ENCODE measurements at regions not wholly inside any gene's neighbourhood (a gene's known extent, or its start where the extent isn't known, plus 50 kb on each side); places are given as distances from the start of the nearest gene placed in this dataset.
"Not testable (repeated sequence)": the region's sequence is repeated elsewhere in the genome, so short reads cannot be mapped to it uniquely, and the experiment has no call there.

DNA sequence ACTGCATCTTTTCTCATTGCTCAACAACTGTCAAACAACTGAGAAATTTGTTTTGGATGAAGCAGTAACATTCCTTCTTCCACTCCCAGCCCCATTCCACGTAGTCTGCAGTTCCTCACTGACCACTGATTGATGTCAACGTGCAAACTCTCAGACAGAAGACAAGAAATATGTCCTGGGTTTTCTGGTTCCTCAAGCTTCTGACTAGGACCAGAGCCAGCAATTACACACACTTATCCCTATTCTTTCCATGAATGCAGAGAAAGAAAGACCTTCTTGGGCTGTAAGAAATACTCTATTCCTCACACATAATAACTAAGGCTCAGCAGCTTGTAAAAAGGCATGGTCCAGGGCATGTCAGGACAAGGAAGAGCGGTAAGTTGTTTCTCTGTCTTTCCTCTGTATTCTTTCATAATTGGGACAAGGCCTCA lies 790.1 kb upstream of the SLC35B3 start:
- no peak for DNase-seq

DNA sequence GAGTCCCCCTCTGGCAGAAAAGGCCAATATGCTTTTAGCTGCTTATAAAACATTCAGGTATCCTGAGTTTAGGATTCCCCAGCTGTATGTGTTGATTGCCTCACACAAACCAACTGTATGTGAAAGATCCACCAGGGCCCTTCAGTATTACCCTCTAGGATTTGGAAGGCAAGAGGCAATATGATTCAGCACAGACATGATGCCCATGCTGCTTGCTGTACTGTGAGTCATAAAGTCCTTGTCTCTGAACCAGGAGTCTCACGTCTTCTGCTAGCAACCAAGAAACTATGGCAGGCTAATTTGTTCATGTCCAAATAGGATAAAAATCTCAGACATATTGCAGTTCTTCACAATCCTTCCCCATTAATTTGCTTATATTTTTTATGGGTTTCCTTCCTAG lies 789.2 kb upstream of the SLC35B3 start:
- no peak for DNase-seq

DNA sequence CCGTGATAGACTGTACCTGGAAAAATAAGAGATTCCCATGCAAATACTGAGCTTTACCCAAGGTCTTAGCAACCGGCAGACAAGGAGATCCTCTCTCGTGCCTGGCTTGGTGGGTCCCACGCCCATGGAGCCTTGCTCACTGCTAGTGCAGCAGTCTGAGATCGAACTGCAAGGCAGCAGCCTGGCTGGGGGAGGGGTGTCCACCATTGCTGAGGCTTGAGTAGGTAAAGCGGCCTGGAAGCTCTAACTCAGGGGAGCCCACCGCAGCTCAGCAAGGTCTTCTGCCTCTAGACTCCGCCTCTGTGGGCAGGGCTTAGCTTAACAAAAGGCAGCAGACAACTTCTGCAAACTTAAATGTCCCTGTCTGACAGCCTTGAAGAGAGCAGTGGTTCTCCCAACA lies 778.4 kb upstream of the SLC35B3 start:
- not testable (repeated sequence) for DNase-seq

DNA sequence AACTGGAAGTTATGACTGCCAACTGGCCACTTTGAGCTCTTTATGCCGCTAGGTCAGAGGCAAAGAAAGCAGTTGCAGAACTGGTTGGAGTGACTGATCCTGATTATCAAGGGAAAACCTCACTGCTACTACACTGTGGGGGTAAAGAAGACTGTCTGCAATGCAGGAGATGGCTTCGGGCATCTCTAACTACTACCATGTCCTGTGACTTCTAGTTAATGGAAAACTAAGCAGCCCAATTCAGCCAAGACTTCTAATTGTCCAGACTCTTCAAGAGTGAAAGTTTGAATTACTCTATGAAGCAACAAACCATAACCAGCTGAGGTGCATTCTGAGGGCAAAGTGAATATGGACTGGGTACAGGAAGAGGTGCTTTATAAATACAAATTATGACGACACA lies 773.6 kb upstream of the SLC35B3 start:
- no peak for DNase-seq

DNA sequence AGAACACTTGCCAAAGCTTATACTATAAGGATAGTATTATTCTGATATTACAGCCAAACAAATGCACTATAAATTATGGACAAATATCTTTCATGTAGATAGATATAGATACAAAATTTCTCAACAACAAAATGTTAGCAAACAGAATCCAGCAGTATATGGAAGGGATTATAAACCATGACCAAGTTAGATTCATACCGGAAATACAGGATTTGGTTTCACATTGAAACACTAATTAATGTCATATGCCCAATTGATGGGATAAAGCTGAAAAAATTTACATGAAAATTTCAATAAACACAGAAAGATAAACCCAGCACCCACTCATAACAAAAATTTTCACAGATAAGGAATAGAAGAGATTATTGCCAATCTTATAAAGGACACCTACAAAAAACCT lies 770.3 kb upstream of the SLC35B3 start:
- DNase-seq: no peak

DNA sequence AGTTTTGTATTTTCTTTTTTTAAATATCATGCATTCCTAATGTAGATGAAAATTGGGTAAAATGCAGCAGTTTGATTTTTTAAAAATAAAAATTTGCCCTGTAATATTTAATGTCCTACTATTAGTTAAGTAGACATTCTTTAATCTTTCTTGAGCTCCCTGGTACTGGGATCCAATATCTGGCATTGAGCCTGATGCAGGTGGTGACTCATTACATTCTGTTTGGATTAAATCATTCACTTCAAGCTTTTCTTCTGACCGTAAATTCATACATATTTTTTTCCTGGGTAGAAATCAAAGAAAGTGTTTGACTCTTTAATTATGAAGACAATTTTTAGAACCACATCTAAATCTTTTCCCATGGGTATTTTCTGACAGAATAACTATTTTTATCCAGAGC lies 768.8 kb upstream of the SLC35B3 start:
- DNase-seq: no peak

DNA sequence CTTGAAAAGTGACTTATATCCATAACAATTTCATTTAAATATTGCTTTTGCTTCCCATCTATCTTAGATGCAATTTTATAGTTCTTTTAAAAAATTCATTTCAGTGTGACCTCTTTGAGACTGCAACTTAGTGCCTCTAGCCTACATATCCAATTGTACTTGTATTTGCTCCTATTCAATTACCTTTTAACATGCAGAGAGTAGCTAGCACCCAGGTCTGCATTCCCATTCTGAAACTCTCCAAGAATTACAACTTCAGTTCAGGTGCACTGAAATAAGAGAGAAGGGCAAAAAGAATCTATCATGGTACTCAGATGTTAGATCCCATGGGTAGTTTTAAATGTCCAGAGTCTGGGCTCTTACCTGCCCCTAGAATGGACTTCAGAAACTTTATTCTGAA lies 765.4 kb upstream of the SLC35B3 start:
- no peak for DNase-seq

DNA sequence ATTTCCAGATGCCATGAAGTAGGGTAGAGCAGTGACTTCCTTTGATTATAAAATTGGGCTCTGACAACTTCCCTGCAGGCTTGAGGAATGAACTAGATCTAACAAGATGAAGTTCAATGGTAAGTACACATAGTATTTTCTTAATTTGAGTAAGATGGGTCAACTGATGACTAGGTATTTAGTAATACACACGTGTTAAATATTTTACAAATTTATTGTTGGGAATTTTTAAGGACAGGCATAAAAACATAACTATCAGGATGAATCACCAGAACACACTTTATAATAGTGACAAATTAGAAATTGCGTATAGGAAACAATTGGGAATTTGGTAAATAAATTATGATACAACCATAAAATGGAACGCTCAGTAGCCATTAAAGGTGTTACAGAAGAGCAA lies 762.4 kb upstream of the SLC35B3 start:
- DNase-seq: no peak

DNA sequence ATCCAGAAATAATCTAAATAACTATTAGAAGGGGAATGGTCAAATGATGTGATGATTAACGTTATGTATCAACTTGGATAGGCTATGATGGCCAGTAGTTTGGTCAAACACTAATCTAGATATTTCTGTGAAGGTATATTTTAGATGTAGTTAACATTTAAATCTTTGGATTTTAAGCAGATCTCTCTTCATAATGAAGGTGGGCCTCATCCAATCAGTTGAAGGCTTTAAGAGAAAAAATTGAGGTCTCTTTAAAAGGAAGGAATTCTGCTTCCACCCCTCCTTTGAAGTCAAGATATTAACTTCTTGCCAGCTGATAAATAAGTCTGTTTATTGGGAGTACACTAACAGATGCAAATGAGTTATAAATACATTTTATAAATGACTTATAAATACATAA lies 760.0 kb upstream of the SLC35B3 start:
- no peak for DNase-seq

DNA sequence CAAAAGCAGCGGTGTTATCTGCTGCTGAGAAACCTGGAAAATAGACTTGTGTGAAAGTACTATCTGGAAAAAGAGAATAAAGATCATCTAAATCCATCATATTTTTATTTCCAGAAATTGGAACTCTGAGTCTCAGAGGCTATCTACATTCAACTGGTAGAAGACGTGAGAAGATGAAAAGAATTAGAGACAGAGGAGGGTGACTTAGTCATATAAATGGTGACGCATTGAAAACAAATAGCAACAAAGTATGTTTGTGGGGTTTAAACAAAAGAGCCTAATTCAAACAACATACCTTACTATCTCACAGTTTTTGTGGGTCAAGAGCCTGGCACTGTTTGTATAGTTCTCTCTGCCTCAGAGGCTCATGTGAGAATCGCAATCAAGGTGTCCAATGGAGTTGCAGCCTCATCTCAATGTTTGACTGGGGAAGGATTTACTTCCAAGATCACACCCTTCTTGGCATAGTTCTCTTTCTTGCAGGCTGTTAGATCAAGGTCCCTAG lies 757.1 kb upstream of the SLC35B3 start:
- DNase-seq: no peak

DNA sequence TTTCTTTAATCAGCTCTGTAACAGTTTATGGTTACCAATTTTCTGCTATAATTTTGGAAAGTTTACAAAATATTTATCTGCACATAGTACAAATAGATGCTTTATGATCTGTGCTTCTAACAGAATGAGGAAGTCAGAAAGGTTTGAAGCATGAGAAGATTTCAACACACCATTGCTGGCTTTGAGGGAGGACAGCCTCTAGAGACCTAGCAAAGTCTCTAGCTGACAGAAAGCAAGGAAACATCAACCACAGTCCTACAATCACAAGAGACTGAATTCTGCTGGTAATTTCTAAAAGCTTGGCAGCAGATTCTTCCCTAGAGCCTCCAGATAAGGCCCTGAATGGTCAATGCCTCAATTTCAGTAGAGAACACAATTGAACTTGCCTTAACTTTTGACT lies 750.8 kb upstream of the SLC35B3 start:
- DNase-seq: no peak

DNA sequence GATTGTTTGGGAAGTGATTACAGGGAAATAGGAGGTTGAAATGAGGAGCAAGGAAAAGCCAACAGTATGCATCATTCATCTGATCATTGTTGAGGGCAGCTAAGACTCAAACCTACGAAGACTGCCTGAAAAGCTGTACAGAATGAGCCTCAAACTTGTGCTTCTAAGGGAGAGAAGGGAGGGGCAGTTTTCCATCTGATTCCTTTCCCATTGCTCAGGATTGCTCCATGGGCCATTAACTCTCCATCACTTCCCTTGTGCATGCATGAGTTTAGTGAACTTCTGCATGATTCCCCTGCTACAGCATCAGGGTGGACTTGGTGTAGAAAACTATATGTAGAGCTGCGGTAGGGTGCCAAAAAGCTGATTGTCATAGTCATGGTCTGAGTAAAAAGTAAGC lies 742.7 kb upstream of the SLC35B3 start:
- DNase-seq: no peak

DNA sequence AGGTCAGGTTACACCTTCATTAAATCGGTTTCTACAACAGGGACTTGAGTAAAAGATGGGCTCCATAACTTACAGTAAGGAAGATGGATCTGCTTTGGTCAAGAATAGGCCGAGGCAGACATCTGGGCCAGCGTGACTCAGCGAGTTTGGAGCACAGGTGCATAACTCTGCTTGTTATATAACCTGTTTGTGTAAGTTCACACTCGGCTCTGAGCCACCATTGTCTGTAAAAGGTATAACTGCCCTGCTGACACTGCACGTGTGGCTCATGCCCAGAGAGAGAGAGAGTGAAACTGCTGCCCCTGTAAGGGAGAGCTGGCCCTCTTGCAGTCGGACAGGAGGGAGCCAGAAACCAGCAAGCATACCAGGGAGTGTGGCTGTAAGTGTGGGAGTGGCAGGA lies 737.9 kb upstream of the SLC35B3 start:
- DNase-seq: no peak

DNA sequence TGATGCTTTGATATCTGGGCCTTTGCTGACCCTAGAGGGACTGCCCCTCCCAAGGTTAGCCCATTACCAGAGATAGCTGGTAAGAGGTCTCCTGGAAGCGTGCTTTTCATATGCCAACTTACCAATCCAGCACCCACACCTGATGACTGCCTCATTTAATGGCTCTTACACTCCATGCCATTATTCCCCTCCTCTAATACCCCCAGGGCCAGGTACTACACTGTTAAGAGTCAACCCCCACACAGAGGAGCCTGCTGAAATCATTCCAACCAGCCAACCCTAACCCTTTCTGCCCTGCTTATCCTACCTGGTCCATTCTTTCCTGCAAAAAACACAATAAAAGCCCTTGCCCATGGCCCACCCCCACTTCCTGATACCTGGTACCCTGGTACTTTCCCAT lies 736.8 kb upstream of the SLC35B3 start:
- DNase-seq: no peak

DNA sequence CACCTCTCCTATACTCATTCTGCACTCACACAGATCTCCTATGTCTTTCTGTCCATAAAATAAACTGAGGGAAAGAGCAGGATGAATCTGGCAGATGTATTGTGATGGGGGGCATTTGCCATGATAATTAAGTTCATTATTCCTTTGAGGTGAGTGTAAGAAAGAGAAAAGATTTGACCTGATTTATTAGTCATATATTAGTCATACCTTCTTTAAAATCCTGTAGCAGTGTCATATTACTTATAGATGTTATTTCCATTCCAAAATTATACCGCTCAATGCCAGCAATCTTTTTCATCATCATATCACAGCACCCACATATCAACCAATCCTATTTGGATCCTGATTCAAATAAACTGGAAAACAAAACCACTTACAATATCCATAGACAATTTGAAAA lies 733.3 kb upstream of the SLC35B3 start:
- no peak for DNase-seq

DNA sequence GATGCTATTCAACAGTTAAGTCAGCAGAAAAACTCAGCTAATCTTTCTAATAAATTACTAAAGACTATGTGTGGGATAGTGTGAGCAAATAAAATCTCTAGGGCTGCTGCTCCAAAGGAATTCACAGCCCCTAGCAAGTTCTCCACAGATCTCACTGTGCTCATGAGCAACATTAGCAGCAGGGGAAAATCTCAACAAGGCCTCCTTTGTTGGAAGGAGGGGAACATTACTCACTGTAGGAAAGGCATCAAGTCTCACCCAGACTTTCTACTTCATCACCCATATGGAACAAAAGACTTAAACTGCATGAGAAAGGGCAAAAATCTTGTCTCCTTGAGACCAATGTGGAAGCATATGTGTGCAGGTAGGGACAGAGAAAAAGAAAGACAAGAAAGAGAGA lies 726.4 kb upstream of the SLC35B3 start:
- DNase-seq: no peak

DNA sequence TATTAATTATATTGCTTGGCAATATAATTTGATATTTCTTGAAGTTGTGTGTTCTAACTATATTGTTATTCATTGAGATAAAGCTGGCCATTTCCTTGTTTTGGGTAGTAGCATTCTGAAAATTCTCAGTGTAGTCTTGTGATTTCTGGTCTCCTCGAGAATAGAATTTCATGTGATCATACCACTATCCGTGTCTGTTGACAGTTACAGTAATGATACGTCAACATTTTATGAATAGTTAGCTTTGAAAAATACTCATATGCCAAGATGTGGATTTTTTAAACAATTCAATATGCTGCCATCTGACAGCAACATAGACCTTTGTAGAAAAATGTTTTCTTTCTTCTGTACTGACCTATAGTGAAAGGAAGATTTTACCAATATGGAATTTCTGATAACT lies 723.7 kb upstream of the SLC35B3 start:
- no peak for DNase-seq

DNA sequence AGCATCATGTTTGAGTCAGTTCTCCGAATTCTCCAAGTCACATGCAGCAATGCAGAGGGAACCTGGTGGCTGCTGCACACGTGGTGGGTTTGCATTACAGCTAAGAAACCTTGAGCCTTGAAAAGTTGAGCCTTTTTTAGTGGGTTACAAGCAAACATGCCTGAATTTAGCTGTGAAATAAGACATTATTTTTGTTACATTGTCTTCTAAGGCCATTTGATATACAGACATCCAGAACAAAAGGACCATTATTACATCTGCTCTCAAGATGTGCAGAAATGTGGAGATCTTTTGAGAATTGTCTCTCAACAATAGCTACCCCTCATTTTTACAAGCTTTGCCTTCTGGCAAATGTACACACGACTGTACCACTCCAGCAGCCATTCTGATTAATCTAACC lies 720.5 kb upstream of the SLC35B3 start:
- DNase-seq: no peak

DNA sequence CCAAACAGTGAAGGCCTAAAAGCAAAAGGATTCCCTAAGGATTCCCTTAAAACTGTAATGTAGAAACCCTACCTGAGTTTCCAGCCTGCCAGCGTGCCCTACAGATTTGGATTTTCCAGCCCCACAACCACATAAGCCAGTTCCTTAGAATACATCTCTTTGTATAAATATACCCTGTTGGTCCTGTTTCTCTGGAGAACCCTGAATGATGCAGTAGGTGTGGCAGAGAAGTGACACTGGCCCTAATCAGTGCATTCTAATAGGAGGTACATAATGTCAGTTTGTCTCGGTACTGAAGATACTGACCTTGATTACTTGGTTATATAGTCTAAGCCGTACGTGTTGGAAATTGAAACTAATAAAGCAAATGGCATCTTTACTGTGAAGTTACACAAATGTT lies 707.8 kb upstream of the SLC35B3 start:
- DNase-seq: no peak

DNA sequence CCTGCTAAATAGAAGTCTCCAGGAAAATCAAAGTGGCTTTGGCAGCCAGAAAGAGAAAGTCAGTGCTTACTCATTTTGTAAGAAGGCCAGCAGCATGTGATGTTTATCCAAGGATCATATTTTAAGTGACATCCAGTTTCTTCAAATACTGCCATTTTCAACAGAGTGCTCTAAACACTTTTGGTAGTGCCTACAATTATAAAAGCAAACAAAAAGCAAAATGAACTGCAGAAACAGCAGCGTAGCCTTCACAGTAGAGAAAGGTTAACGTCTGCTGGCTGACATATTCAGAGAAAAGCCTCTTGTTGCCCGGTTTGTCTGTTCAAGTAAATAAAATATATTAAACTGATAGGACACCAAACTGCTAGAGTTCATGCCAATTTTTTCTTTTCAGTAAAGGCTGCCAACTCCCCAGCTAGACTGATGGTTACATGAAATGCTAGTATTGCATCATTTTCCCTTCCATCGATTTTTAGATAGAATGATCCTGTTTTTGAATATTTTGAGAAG lies 705.7 kb upstream of the SLC35B3 start:
- no peak for DNase-seq

DNA sequence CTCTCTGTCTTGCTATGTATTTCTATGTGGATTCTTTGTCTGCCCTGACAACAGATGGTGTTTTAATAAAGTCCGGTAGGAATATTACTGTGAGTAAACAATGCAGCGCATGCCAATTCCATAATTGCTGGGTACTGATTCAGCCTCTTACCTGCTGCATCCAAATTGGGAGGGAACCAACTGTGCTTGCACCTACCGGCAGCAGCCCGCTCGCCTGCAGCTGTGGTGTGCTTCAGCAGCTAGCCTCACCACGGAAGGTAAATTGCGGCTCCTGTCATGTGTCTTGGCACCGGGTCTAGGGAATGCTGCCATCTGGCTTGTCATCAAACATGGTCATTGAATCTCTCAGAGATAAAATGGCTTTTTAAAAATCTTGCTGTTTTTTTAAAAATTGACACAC lies 704.8 kb upstream of the SLC35B3 start:
- DNase-seq: no peak

DNA sequence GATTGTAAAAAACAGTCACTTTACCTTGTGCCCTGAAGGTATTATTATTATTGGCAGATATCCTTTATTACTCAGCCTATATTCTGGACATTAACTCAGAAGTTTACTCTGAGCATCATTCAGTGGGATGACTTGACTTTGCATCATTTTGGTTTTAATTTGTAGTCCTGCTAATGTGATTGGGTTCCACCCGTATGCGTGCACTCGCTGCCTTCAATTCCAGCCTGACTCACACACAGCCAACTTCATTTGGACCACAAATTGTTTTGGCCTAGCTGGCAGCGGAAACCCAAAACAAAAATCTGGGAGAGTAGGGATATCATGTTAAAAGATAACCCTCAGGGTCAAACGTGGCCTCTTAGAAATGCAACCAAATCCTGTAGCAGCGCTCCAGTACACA lies 704.4 kb upstream of the SLC35B3 start:
- no peak for DNase-seq

DNA sequence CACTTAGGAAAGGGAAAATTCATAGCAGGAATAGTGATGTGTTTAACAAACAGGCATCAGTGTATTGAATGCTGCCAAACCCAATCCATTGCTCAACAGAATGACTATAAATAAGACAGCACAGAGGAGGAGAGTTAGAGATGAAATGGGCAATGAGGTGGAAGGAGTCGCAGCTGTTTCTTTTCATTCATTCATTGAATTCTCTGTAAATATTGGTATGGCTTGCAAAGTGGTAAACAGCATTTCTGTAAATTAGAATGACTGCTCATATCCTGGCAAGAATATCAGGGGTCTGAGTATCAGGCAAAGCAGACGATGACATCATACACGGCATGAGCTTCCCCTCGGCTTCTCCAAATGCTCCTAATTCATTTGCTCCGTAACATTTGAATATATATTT lies 703.6 kb upstream of the SLC35B3 start:
- DNase-seq: no peak

DNA sequence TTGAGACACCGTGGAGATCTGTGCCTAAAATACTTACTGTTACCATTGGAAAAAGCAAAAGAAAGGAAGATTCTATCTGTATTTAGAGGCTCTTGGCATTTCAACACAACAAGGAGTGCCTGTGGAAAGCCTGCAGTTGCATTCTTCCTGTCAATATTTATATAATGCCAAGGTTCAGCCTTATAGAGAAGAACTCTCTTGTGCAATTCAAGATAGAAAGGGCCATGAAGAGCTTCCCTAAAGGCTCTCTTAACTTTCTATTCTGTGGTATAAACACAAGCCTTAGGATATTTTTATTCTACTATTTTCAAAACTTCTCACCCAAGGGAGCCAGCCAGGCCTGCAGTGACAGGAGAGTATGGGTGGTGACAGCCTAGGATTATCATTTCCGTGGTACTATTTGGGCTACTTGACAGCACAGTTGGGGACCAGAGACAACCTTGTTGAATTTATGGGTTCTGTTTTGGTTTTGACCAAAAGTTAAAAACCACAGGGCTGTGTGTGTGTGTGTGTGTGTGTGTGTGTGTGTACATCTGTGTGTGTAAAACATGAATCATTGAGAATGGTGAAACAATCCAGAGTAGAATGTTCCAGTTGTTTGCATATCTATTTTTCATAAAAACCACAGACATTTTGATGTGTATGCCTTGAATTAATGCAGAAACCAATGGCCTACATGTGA lies 700.9 kb upstream of the SLC35B3 start:
- no peak for DNase-seq

DNA sequence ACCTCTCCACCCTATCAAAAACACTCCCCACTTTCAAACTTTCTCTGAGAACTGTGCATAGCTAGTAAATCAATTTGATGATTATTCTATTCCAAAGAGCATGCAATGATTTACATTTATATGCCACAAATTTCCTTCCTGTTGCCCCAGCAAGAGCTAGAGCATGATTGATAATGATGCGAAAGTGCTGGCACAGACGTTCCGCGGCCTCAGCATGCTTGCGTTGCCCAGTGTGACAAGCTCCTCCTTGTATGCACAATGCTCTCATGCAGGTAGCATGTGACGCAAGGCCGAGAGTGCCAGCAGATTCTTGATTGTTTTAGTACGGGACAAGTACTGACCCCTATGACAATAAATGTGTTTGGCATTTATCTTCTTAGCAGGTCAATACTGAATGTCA lies 696.3 kb upstream of the SLC35B3 start:
- DNase-seq: no peak
